HG03039 (cell line): ENCODE measurements at regions not wholly inside any gene's neighbourhood (a gene's known extent, or its start where the extent isn't known, plus 50 kb on each side); places are given as distances from the start of the nearest gene placed in this dataset.

Experiments used
- ATAC-seq: cut with Tn5 transposase; IDR thresholded peaks from one replicate; pipeline ENCODE4 v1.9.1; 2021; ENCODE audit warnings: mild to moderate bottlenecking, moderate library complexity; ENCODE audit not compliant: unreplicated experiment

- ATAC-seq: no peak
Observed at GRCh38 chr2:118668431-118669424, 178.7 kb downstream of the EN1 start.

- ATAC-seq: no peak
Observed at GRCh38 chr2:118667964-118668363, 179.5 kb downstream of the EN1 start.

GRCh38 chr2:118667348-118667747 is 180.1 kb downstream of the EN1 start:
- no peak for ATAC-seq

GRCh38 chr2:118665784-118666529 is 181.5 kb downstream of the EN1 start:
- no peak for ATAC-seq

- ATAC-seq: no peak
Observed at GRCh38 chr2:118661179-118661578, 186.3 kb downstream of the EN1 start.

GRCh38 chr2:118658596-118659198 is 188.8 kb downstream of the EN1 start:
- no peak for ATAC-seq

- no peak for ATAC-seq
Observed at GRCh38 chr2:118657466-118657865, 190.0 kb downstream of the EN1 start.

GRCh38 chr2:118654945-118655344 is 192.5 kb downstream of the EN1 start:
- ATAC-seq: no peak

GRCh38 chr2:118650327-118650726 is 197.1 kb downstream of the EN1 start:
- ATAC-seq: no peak

- no peak for ATAC-seq
Observed at GRCh38 chr2:118645876-118646275, 201.6 kb downstream of the EN1 start.

GRCh38 chr2:118644190-118644589 is 203.3 kb downstream of the EN1 start:
- no peak for ATAC-seq

GRCh38 chr2:118643294-118643693 is 204.2 kb downstream of the EN1 start:
- ATAC-seq: no peak

GRCh38 chr2:118642501-118642900 is 204.9 kb downstream of the EN1 start:
- ATAC-seq: no peak

- no peak for ATAC-seq
Observed at GRCh38 chr2:118641711-118642110, 205.7 kb downstream of the EN1 start.

- ATAC-seq: no peak
Observed at GRCh38 chr2:118639371-118639770, 208.1 kb downstream of the EN1 start.

- ATAC-seq: no peak
Observed at GRCh38 chr2:118638453-118638852, 209.0 kb downstream of the EN1 start.

- ATAC-seq: no peak
Observed at GRCh38 chr2:118635891-118636290, 211.6 kb downstream of the EN1 start.

- ATAC-seq: no peak
Observed at GRCh38 chr2:118634876-118635275, 212.6 kb downstream of the EN1 start.

- ATAC-seq: no peak
Observed at GRCh38 chr2:118633371-118634018, 214.0 kb downstream of the EN1 start.

GRCh38 chr2:118632921-118633320 is 214.5 kb downstream of the EN1 start:
- ATAC-seq: no peak

GRCh38 chr2:118627156-118627555 is 220.3 kb downstream of the EN1 start:
- no peak for ATAC-seq
